Upper lobe of right lung (tissue), 1 donor: ENCODE measurements at regions not wholly inside any gene's neighbourhood (a gene's known extent, or its start where the extent isn't known, plus 50 kb on each side); places are given as distances from the start of the nearest gene placed in this dataset.

Experiments used
- ATAC-seq: fragments of 200-7000 bp; cut with Tn5 transposase; one replicate; pipeline ENCODE4 v1.9.1; 2020; ENCODE audit warnings: mild to moderate bottlenecking, moderate library complexity
- DNase-seq: peaks from one replicate; pipeline ENCODE4 v3.0.0-alpha.2; 2020
- H3K27ac ChIP-seq: fragments of 200-600 bp; one replicate; pipeline ENCODE4 v1.8.0; 2022
- H3K27me3 ChIP-seq: fragments of 200-600 bp; one replicate; pipeline ENCODE4 v1.8.0; 2022; ENCODE audit warnings: mild to moderate bottlenecking
- H3K36me3 ChIP-seq: fragments of 200-600 bp; one replicate; pipeline ENCODE4 v1.8.0; 2022
- H3K4me1 ChIP-seq: fragments of 200-600 bp; one replicate; pipeline ENCODE4 v1.8.0; 2022
- H3K4me3 ChIP-seq: fragments of 200-600 bp; one replicate; pipeline ENCODE4 v1.8.0; 2022; ENCODE audit warnings: mild to moderate bottlenecking
- H3K9me3 ChIP-seq: fragments of 200-600 bp; one replicate; pipeline ENCODE4 v1.8.0; 2022
- CTCF ChIP-seq: fragments of 200-600 bp; IDR thresholded peaks from one replicate; pipeline ENCODE4 v1.8.0; 2022; ENCODE audit warnings: antibody characterized with exemption
- intact Hi-C: fragments of 100-400 bp; cut with DNase I; formaldehyde crosslinking; loops from one replicate; pipeline ENCODE4 v1.11.0; 2022
- donor health status: DM: no; HTN: yes; CAD: no; lungs with severe emphysema.

GRCh38 chr2:194721227-194721626 lies 935.8 kb upstream of the SLC39A10 start:
- intact Hi-C loops = no loop called here
- H3K27ac ChIP-seq = no peak overlapping the region
- no peaks in the 10 kb centered on the region for H3K4me1 ChIP-seq
- ATAC-seq = no peak
- TF ChIP-seq CTCF = no peak
- H3K4me3 ChIP-seq = no peak overlapping the region
- no peaks in the 10 kb centered on the region for H3K27me3 ChIP-seq
- DNase-seq = no peak
- H3K36me3 ChIP-seq = no peaks in the 10 kb centered on the region
- H3K9me3 ChIP-seq = no peaks in the 10 kb centered on the region

- DNase-seq (no peak), ATAC-seq (no peak)
- intact Hi-C loops = no loop called here
- no peaks in the 10 kb centered on the region for H3K4me1 ChIP-seq
- H3K27ac ChIP-seq = no peak overlapping the region
- H3K36me3 ChIP-seq = no peaks in the 10 kb centered on the region
- H3K9me3 ChIP-seq = no peaks in the 10 kb centered on the region
- TF ChIP-seq CTCF = no peak
- no peak overlapping the region for H3K4me3 ChIP-seq
- H3K27me3 ChIP-seq = no peaks in the 10 kb centered on the region
These were observed 936.6 kb upstream of the SLC39A10 start for GRCh38 chr2:194720462-194720861.

GRCh38 chr2:194718881-194719280 lies 938.1 kb upstream of the SLC39A10 start:
- no peaks in the 10 kb centered on the region for H3K27me3 ChIP-seq
- no peaks in the 10 kb centered on the region for H3K9me3 ChIP-seq
- ATAC-seq (no peak), DNase-seq (no peak)
- H3K4me3 ChIP-seq = no peak overlapping the region
- H3K36me3 ChIP-seq = no peaks in the 10 kb centered on the region
- no peak overlapping the region for H3K27ac ChIP-seq
- H3K4me1 ChIP-seq = no peaks in the 10 kb centered on the region
- intact Hi-C loops = no loop called here
- no peak for TF ChIP-seq CTCF

- DNase-seq = no peak
- no peaks in the 10 kb centered on the region for H3K9me3 ChIP-seq
- H3K36me3 ChIP-seq = no peaks in the 10 kb centered on the region
- H3K4me1 ChIP-seq = no peaks in the 10 kb centered on the region
- H3K4me3 ChIP-seq = no peak overlapping the region
- H3K27me3 ChIP-seq = no peaks in the 10 kb centered on the region
- intact Hi-C loops = no loop called here
- H3K27ac ChIP-seq = no peak overlapping the region
- no peak for TF ChIP-seq CTCF
- no peak for ATAC-seq
These were observed 942.5 kb upstream of the SLC39A10 start for GRCh38 chr2:194714541-194714940.

GRCh38 chr2:194709840-194710239 lies 947.2 kb upstream of the SLC39A10 start:
- ATAC-seq = no peak
- no peaks in the 10 kb centered on the region for H3K9me3 ChIP-seq

More at GRCh38 chr2:194709840-194710239, 947.2 kb upstream of the SLC39A10 start:
- no peak for DNase-seq
- no peak for TF ChIP-seq CTCF
- Histone ChIP-seq H3K4me1 (no peaks in the 10 kb centered on the region), H3K27ac (no peak overlapping the region), H3K4me3 (no peak overlapping the region), H3K27me3 (no peaks in the 10 kb centered on the region), H3K36me3 (no peaks in the 10 kb centered on the region)
- intact Hi-C loops = no loop called here
